Prostate gland (tissue), 2 donors: ENCODE measurements at regions not wholly inside any gene's neighbourhood (a gene's known extent, or its start where the extent isn't known, plus 50 kb on each side); places are given as distances from the start of the nearest gene placed in this dataset.

Experiments
- CTCF ChIP-seq, 4 experiments: fragments of 200-600 bp in 2 of 4; fragments of 450-650 bp in 2 of 4; sonication (generic) in 2 of 4; IDR thresholded peaks; 1 replicate in 3 of 4; 2 replicates in 1 of 4; pipeline ENCODE4 v1.5.1; 2016 to 2019; ENCODE audit warnings: antibody characterized with exemption in 4 of 4, mild to moderate bottlenecking in 2 of 4, moderate library complexity in 2 of 4
- POLR2A ChIP-seq: fragments of 450-650 bp; IDR thresholded peaks from one replicate; pipeline ENCODE4 v1.6.1; 2016; ENCODE audit warnings: antibody characterized with exemption, mild to moderate bottlenecking

- TF ChIP-seq CTCF (IDR thresholded peaks at IDR 0.05) (no peak), POLR2A (no peak)
These were observed 460.0 kb downstream of the TOX3 start for GRCh38 chr16:52086901-52087300.
